NAMALWA (cell line): ENCODE measurements at regions not wholly inside any gene's neighbourhood (a gene's known extent, or its start where the extent isn't known, plus 50 kb on each side); places are given as distances from the start of the nearest gene placed in this dataset.

Experiments
- DNase-seq: peaks from one replicate; pipeline ENCODE4 v3.0.0-alpha.2; 2015; ENCODE audit warnings: low spot score

GRCh38 chr4:4693258-4693657 is 151.4 kb upstream of the STX18 start:
- DNase-seq = no peak

GRCh38 chr4:4690854-4691253 is 149.0 kb upstream of the STX18 start:
- DNase-seq = no peak

- no peak for DNase-seq
Observed at GRCh38 chr4:4689694-4690440, 148.0 kb upstream of the STX18 start.

GRCh38 chr4:4687935-4688727 is 146.3 kb upstream of the STX18 start:
- DNase-seq = no peak

GRCh38 chr4:4687100-4687499 is 145.3 kb upstream of the STX18 start:
- no peak for DNase-seq

- no peak for DNase-seq
Observed at GRCh38 chr4:4685810-4686795, 144.3 kb upstream of the STX18 start.

GRCh38 chr4:4681653-4682052 is 139.8 kb upstream of the STX18 start:
- DNase-seq = no peak

- no peak for DNase-seq
Observed at GRCh38 chr4:4680758-4681157, 138.9 kb upstream of the STX18 start.

- DNase-seq = no peak
Observed at GRCh38 chr4:4680243-4680642, 138.4 kb upstream of the STX18 start.

GRCh38 chr4:4677556-4678522 is 136.0 kb upstream of the STX18 start:
- DNase-seq = peak; percentile 18

- no peak for DNase-seq
Observed at GRCh38 chr4:4675641-4676040, 133.8 kb upstream of the STX18 start.

GRCh38 chr4:4675051-4675581 is 133.3 kb upstream of the STX18 start:
- DNase-seq = no peak

GRCh38 chr4:4673070-4673469 is 131.2 kb upstream of the STX18 start:
- peak; percentile 30 for DNase-seq

GRCh38 chr4:4672402-4672801 is 130.6 kb upstream of the STX18 start:
- DNase-seq = no peak

GRCh38 chr4:4671774-4672349 is 130.0 kb upstream of the STX18 start:
- DNase-seq = no peak

- DNase-seq = no peak
Observed at GRCh38 chr4:4670869-4671268, 129.0 kb upstream of the STX18 start.

- DNase-seq = no peak
Observed at GRCh38 chr4:4668355-4669210, 126.7 kb upstream of the STX18 start.

- no peak for DNase-seq
Observed at GRCh38 chr4:4667622-4668081, 125.8 kb upstream of the STX18 start.
